SK-N-SH (cell line): ENCODE measurements at regions not wholly inside any gene's neighbourhood (a gene's known extent, or its start where the extent isn't known, plus 50 kb on each side); places are given as distances from the start of the nearest gene placed in this dataset.

Experiments used
- EP300 ChIP-seq, 2 experiments: IDR thresholded peaks; 2 replicates each; pipeline versions ENCODE4 v1.4.0 to v1.6.1; 2012; ENCODE audit warnings: borderline replicate concordance in 1 of 2, low read depth in 1 of 2, low read length in 1 of 2
- POLR2AphosphoS5 ChIP-seq: IDR thresholded peaks from 2 replicates; pipeline ENCODE4 v1.6.1; 2012; ENCODE audit warnings: low read depth, low read length
- TEAD4 ChIP-seq: IDR thresholded peaks from 2 replicates; pipeline ENCODE4 v1.4.0; 2012; ENCODE audit warnings: mild to moderate bottlenecking, borderline replicate concordance; ENCODE audit not compliant: insufficient read depth
- TF ChIP-seq, protein P1 (sequence below): IDR thresholded peaks from 2 replicates; pipeline ENCODE4 v1.4.0; 2012; ENCODE audit warnings: low read depth
- TF ChIP-seq, protein P2 (sequence below): IDR thresholded peaks from 2 replicates; pipeline ENCODE4 v1.4.0; 2012; ENCODE audit warnings: low read depth, borderline replicate concordance
- TF ChIP-seq, protein P3 (sequence below): fragments of 200-600 bp; sonication (generic); IDR thresholded peaks from 2 replicates; pipeline ENCODE4 v1.6.1; 2017; ENCODE audit warnings: antibody characterized with exemption, mild to moderate bottlenecking, moderate library complexity
- TF ChIP-seq, protein P4 (sequence below): fragments of 150-350 bp; IDR thresholded peaks from 2 replicates; pipeline ENCODE4 v1.6.1; 2016; ENCODE audit warnings: mild to moderate bottlenecking, low read depth, low read length

DNA sequence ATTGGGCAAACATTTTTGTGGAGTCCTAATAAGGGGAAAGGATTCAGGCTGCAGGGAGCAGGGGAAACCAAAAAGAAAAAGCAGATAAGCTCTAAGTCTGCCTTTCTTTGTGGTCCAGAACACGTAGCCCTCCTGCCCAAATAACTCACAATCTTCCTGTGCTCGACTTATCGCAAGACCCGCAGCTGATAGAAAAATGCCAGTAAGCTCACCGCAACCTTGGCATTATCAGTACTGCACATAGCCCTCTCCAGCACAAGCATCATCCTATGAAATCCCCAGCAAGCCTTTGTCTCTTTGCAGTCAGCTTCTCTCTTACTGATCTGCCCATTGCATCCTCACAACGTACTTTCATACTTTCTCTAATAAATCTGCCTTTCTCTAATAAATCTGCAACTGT lies 202.4 kb upstream of the HNRNPA3 start:
- TF ChIP-seq, protein P1, sequence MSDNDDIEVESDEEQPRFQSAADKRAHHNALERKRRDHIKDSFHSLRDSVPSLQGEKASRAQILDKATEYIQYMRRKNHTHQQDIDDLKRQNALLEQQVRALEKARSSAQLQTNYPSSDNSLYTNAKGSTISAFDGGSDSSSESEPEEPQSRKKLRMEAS = no peak
- TF ChIP-seq, protein P2, sequence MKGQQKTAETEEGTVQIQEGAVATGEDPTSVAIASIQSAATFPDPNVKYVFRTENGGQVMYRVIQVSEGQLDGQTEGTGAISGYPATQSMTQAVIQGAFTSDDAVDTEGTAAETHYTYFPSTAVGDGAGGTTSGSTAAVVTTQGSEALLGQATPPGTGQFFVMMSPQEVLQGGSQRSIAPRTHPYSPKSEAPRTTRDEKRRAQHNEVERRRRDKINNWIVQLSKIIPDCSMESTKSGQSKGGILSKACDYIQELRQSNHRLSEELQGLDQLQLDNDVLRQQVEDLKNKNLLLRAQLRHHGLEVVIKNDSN = no peak
- TF ChIP-seq EP300 (IDR thresholded peaks at IDR 0.05; ENCODE audit: borderline replicate concordance in 1 of 2, low read depth in 1 of 2, low read length in 1 of 2) (no peak), POLR2AphosphoS5 (no peak), TEAD4 (no peak)
- TF ChIP-seq, protein P3, sequence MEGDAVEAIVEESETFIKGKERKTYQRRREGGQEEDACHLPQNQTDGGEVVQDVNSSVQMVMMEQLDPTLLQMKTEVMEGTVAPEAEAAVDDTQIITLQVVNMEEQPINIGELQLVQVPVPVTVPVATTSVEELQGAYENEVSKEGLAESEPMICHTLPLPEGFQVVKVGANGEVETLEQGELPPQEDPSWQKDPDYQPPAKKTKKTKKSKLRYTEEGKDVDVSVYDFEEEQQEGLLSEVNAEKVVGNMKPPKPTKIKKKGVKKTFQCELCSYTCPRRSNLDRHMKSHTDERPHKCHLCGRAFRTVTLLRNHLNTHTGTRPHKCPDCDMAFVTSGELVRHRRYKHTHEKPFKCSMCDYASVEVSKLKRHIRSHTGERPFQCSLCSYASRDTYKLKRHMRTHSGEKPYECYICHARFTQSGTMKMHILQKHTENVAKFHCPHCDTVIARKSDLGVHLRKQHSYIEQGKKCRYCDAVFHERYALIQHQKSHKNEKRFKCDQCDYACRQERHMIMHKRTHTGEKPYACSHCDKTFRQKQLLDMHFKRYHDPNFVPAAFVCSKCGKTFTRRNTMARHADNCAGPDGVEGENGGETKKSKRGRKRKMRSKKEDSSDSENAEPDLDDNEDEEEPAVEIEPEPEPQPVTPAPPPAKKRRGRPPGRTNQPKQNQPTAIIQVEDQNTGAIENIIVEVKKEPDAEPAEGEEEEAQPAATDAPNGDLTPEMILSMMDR = no peak
- TF ChIP-seq, protein P4, sequence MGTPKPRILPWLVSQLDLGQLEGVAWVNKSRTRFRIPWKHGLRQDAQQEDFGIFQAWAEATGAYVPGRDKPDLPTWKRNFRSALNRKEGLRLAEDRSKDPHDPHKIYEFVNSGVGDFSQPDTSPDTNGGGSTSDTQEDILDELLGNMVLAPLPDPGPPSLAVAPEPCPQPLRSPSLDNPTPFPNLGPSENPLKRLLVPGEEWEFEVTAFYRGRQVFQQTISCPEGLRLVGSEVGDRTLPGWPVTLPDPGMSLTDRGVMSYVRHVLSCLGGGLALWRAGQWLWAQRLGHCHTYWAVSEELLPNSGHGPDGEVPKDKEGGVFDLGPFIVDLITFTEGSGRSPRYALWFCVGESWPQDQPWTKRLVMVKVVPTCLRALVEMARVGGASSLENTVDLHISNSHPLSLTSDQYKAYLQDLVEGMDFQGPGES = no peak
